B cell (primary cell): ENCODE measurements at regions not wholly inside any gene's neighbourhood (a gene's known extent, or its start where the extent isn't known, plus 50 kb on each side); places are given as distances from the start of the nearest gene placed in this dataset.

Source experiments
- ATAC-seq: fragments of 200-7000 bp; cut with Tn5 transposase; one replicate; pipeline ENCODE4 v1.10.0; 2021; ENCODE audit warnings: low read depth, mild to moderate bottlenecking, moderate number of reproducible peaks, moderate library complexity
- CTCF ChIA-PET: fragments of 350-600 bp; sonication (Branson Sonifier 250); formaldehyde crosslinking; loops from one replicate; lab custom pipeline; 2021; ENCODE audit warnings: antibody characterized with exemption, inconsistent platforms; lab: Charles Lee
- POLR2A ChIA-PET: fragments of 350-600 bp; sonication (Branson Sonifier 250); formaldehyde crosslinking; loops from one replicate; lab custom pipeline; 2021; ENCODE audit warnings: antibody characterized with exemption; lab: Charles Lee
- DNase-seq: peaks from one replicate; pipeline ENCODE4 v3.0.0; 2013
- H2AFZ ChIP-seq: 2 replicates; pipeline ENCODE4 v1.6.1; 2012; ENCODE audit warnings: mild to moderate bottlenecking, low read depth, low read length; ENCODE audit not compliant: insufficient read depth, poor library complexity, severe bottlenecking
- H3K27ac ChIP-seq, 2 donors: 1 replicate in 1 of 2; 2 replicates in 1 of 2; pipeline ENCODE4 v1.5.1; 2012 to 2013; ENCODE audit warnings: low read length in 2 of 2, mild to moderate bottlenecking in 2 of 2, moderate library complexity in 1 of 2
- H3K27me3 ChIP-seq, 4 experiments: fragments of 200-600 bp in 1 of 4; sonication (generic) in 1 of 4; replicated peaks in 1 of 4; 1 replicate in 2 of 4; 2 replicates in 2 of 4; pipeline versions ENCODE4 v1.6.1 to v1.7.0; 2013 to 2016; ENCODE audit warnings: low read length in 3 of 4, mild to moderate bottlenecking in 2 of 4, mixed read lengths in 1 of 4, moderate library complexity in 1 of 4; ENCODE audit not compliant: insufficient read depth in 4 of 4, control insufficient read depth in 3 of 4; ENCODE audit errors: control extremely low read depth in 1 of 4
- H3K36me3 ChIP-seq, 2 experiments: replicated peaks in 1 of 2; 1 replicate in 1 of 2; 2 replicates in 1 of 2; pipeline versions ENCODE4 v1.6.1 to v1.7.1; 2013; ENCODE audit warnings: low read length in 1 of 2; ENCODE audit not compliant: insufficient read depth in 2 of 2, control insufficient read depth in 1 of 2; ENCODE audit errors: control extremely low read depth in 1 of 2, extremely low read depth in 1 of 2
- H3K4me1 ChIP-seq, 2 donors: fragments of 200-600 bp in 1 of 2; sonication (generic) in 1 of 2; 1 replicate in 1 of 2; 2 replicates in 1 of 2; pipeline versions ENCODE4 v1.5.1 to v1.6.1; 2013 to 2017; ENCODE audit warnings: low read length in 2 of 2; ENCODE audit not compliant: control insufficient read depth in 2 of 2, insufficient read depth in 2 of 2
- H3K4me2 ChIP-seq: replicated peaks from 2 replicates; pipeline ENCODE3; 2012; ENCODE audit warnings: mild to moderate bottlenecking, low read depth, low read length; ENCODE audit not compliant: poor library complexity, severe bottlenecking
- H3K4me3 ChIP-seq, 5 experiments: fragments of 200-600 bp in 1 of 5; sonication (generic) in 1 of 5; 1 replicate in 3 of 5; 2 replicates in 2 of 5; pipeline versions ENCODE4 v1.5.1 to v1.7.0; 2011 to 2016; ENCODE audit warnings: low read length in 4 of 5, mild to moderate bottlenecking in 4 of 5, low read depth in 2 of 5, control low read depth in 1 of 5, moderate library complexity in 1 of 5; ENCODE audit not compliant: insufficient read depth in 1 of 5; ENCODE audit errors: control extremely low read depth in 1 of 5, extremely low read depth in 1 of 5
- H3K79me2 ChIP-seq: fragments of 200-600 bp; sonication (generic); one replicate; pipeline ENCODE4 v1.6.0; 2016; ENCODE audit warnings: low read length; ENCODE audit not compliant: control insufficient read depth, insufficient read depth
- H3K9ac ChIP-seq: fragments of 200-600 bp; sonication (generic); 2 replicates; pipeline ENCODE4 v1.6.1; 2017; ENCODE audit warnings: mild to moderate bottlenecking, low read length, moderate library complexity
- H3K9me3 ChIP-seq, 3 donors: one replicate each; pipeline versions ENCODE4 v1.6.1 to v1.7.1; 2013; ENCODE audit warnings: low read length in 2 of 3; ENCODE audit not compliant: control insufficient read depth in 2 of 3, insufficient read depth in 1 of 3; ENCODE audit errors: control extremely low read depth in 1 of 3
- H4K20me1 ChIP-seq: 2 replicates; pipeline ENCODE4 v1.6.0; 2012; ENCODE audit warnings: mild to moderate bottlenecking, low read length; ENCODE audit not compliant: insufficient read depth, control insufficient read depth, poor library complexity, severe bottlenecking
- H3K27ac Mint-ChIP-seq: one replicate; pipeline ENCODE4 v1.8.0; 2021; ENCODE audit warnings: mixed read lengths
- H3K27me3 Mint-ChIP-seq: one replicate; pipeline ENCODE4 v1.8.0; 2021; ENCODE audit warnings: mixed read lengths
- H3K4me1 Mint-ChIP-seq: one replicate; pipeline ENCODE4 v1.8.0; 2021; ENCODE audit warnings: mixed read lengths
- H3K4me3 Mint-ChIP-seq: one replicate; pipeline ENCODE4 v1.8.0; 2021; ENCODE audit warnings: mixed read lengths
- H3K9me3 Mint-ChIP-seq: one replicate; pipeline ENCODE4 v1.8.0; 2022; ENCODE audit warnings: mixed read lengths; ENCODE audit not compliant: insufficient read depth
- EZH2 ChIP-seq: IDR thresholded peaks from 2 replicates; pipeline ENCODE4 v1.6.1; 2012; ENCODE audit warnings: borderline replicate concordance, low read depth, mild to moderate bottlenecking, moderate library complexity, low read length; ENCODE audit not compliant: insufficient read depth, poor library complexity, severe bottlenecking
- WGBS: methylation state at CpG from one replicate; pipeline ENCODE4 v1.1.5; 2013; ENCODE audit warnings: missing lambda C conversion rate; ENCODE audit not compliant: insufficient coverage; 5-methylcytosine and 5-hydroxymethylcytosine counted together
- intact Hi-C: fragments of 100-400 bp; cut with micrococcal nuclease; formaldehyde crosslinking; loops from one replicate; pipeline ENCODE4 v1.10.0; 2022
- TF ChIP-seq, protein P1 (sequence below): fragments of 200-600 bp; IDR thresholded peaks from one replicate; pipeline ENCODE4 v1.8.0; 2022; ENCODE audit warnings: antibody characterized with exemption, mild to moderate bottlenecking

DNA sequence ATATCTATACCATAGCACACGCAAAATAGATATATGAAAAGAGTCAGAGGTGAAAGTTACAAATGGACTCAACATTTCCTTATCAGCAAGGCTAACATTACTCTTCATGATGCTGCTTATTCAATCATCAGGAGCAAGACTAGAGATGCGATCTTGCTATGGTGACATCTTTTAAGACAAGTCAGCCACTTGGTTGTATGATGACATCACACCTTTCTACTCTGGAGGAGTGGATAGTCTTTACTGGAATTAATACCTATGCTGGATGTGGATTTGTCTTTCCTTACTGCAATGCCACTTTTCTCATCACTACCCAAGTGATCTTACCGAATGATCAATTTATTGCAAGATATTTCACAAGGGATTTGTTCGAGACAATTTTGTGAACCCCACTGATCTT, 87.0 kb upstream of the SPOCK3 start:
- H3K4me1 Mint-ChIP-seq, result no peaks in the 10 kb centered on the region

DNA sequence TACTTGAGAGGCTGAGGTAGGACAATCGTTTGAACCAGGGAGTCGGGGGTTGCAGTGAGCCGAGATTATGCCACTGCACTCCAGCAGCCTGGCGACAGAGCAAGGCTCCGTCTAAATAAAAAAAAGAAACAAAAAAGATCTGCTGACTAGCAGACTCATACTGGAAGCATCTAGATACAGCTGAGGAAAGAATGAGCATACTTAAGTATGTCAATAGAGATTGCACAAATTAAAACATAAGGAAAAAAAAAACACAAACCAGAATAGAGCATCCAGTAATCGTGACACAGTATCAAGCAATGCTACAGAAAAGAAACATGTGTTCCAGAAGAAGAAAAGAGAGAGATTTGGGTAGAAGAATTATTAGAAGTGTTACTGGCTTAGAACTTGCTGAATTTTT, 105.5 kb upstream of the SPOCK3 start:
- no peaks in the 10 kb centered on the region for H3K4me1 ChIP-seq
- DNase-seq (no peak), ATAC-seq (no peak)
- CTCF ChIA-PET, result no interaction called here
- no peak overlapping the region for H2AFZ ChIP-seq
- Mint-ChIP-seq H3K27ac (no peak overlapping the region), H3K4me1 (no peaks in the 10 kb centered on the region), H3K9me3 (no peaks in the 10 kb centered on the region), H3K4me3 (no peak overlapping the region), H3K27me3 (no peaks in the 10 kb centered on the region)
- POLR2A ChIA-PET, result no interaction called here
- 85% methylated on average over 3 of the region's 6 CpGs for WGBS
- no peak overlapping the region for H3K4me3 ChIP-seq
- no peak for TF ChIP-seq EZH2
- TF ChIP-seq, protein P1, sequence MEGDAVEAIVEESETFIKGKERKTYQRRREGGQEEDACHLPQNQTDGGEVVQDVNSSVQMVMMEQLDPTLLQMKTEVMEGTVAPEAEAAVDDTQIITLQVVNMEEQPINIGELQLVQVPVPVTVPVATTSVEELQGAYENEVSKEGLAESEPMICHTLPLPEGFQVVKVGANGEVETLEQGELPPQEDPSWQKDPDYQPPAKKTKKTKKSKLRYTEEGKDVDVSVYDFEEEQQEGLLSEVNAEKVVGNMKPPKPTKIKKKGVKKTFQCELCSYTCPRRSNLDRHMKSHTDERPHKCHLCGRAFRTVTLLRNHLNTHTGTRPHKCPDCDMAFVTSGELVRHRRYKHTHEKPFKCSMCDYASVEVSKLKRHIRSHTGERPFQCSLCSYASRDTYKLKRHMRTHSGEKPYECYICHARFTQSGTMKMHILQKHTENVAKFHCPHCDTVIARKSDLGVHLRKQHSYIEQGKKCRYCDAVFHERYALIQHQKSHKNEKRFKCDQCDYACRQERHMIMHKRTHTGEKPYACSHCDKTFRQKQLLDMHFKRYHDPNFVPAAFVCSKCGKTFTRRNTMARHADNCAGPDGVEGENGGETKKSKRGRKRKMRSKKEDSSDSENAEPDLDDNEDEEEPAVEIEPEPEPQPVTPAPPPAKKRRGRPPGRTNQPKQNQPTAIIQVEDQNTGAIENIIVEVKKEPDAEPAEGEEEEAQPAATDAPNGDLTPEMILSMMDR, result no peak
- H3K9ac ChIP-seq, result no peak overlapping the region
- H3K27me3 ChIP-seq, result no peaks in the 10 kb centered on the region
- H3K4me2 ChIP-seq, result no peak overlapping the region
- intact Hi-C loops, result no loop called here
- no peak overlapping the region for H3K27ac ChIP-seq
- no peaks in the 10 kb centered on the region for H3K36me3 ChIP-seq
- H3K9me3 ChIP-seq, result no peaks in the 10 kb centered on the region
- H3K79me2 ChIP-seq, result no peaks in the 10 kb centered on the region
- no peaks in the 10 kb centered on the region for H4K20me1 ChIP-seq

More for the DNA sequence above, 87.0 kb upstream of the SPOCK3 start:
- WGBS, result no CpG with 5 or more reads among the region's 4 CpGs
- Histone ChIP-seq H3K4me2 (no peak overlapping the region), H3K9me3 (peaks cover 0 to 3% (median 1%) of the 10 kb centered on the region in 3 donors), H3K4me1 (no peaks in the 10 kb centered on the region), H3K27me3 (no peaks in the 10 kb centered on the region), H3K79me2 (no peaks in the 10 kb centered on the region), H3K36me3 (no peaks in the 10 kb centered on the region), H4K20me1 (no peaks in the 10 kb centered on the region), H3K27ac (no peak overlapping the region), H3K9ac (no peak overlapping the region), H3K4me3 (no peak overlapping the region), H2AFZ (no peak overlapping the region)
- ChIA-PET POLR2A (no interaction called here), CTCF (no interaction called here)
- Mint-ChIP-seq H3K4me3 (no peak overlapping the region), H3K27ac (no peak overlapping the region), H3K27me3 (no peaks in the 10 kb centered on the region), H3K9me3 (no peaks in the 10 kb centered on the region)
- no peak for TF ChIP-seq EZH2
- TF ChIP-seq, protein P1, result no peak
- intact Hi-C loops, result no loop called here
- DNase-seq (no peak), ATAC-seq (no peak)
